Astrocyte of the spinal cord (primary cell): ENCODE measurements at regions not wholly inside any gene's neighbourhood (a gene's known extent, or its start where the extent isn't known, plus 50 kb on each side); places are given as distances from the start of the nearest gene placed in this dataset.

Experiments
- DNase-seq: peaks from one replicate; pipeline ENCODE4 v3.0.0; 2011; ENCODE audit warnings: low read depth, low spot score
- H3K4me3 ChIP-seq: 2 replicates; pipeline ENCODE4 v1.5.1; 2011; ENCODE audit warnings: low read depth, mild to moderate bottlenecking, low read length, moderate library complexity
- in situ Hi-C: cut with HindIII; loops from 2 replicates; pipeline ENCODE4 v1.10.0; 2017; ENCODE audit warnings: low sequenced_read_pairs
- TF ChIP-seq, protein P1 (sequence below): IDR thresholded peaks from 2 replicates; pipeline ENCODE4 v1.5.1; 2012; ENCODE audit warnings: low read depth, mild to moderate bottlenecking, low read length, inconsistent platforms

DNA sequence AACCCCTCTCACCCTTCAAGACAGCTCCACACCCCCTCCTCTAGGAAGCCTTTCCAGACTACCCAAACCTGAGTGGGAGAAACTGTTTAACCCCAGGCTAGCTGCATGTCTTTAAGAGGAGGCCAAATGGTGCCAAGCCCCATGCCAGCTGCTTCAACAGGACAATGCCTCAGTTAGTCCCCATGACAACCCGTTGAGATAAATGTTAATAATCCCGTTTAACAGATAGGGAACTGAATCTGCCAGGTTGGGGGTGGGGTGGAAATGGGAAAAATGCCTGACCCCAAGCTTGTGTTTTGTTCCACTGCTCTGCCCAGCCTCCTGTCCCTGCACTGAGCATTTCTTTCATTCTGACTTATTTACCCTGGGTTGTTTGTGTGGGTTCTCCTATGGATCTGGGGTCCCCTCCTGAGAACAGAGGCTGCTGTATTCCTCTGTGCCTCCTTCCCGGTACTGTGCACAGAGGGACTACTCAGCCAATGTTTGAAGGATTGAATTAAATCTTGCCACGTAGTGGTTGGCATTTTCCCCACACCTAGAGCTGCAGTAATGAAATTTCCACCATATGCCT is 452.6 kb upstream of the ZMIZ1 start:
- no peak overlapping the region for H3K4me3 ChIP-seq
- in situ Hi-C loops: no loop called here
- DNase-seq: no peak
- TF ChIP-seq, protein P1, sequence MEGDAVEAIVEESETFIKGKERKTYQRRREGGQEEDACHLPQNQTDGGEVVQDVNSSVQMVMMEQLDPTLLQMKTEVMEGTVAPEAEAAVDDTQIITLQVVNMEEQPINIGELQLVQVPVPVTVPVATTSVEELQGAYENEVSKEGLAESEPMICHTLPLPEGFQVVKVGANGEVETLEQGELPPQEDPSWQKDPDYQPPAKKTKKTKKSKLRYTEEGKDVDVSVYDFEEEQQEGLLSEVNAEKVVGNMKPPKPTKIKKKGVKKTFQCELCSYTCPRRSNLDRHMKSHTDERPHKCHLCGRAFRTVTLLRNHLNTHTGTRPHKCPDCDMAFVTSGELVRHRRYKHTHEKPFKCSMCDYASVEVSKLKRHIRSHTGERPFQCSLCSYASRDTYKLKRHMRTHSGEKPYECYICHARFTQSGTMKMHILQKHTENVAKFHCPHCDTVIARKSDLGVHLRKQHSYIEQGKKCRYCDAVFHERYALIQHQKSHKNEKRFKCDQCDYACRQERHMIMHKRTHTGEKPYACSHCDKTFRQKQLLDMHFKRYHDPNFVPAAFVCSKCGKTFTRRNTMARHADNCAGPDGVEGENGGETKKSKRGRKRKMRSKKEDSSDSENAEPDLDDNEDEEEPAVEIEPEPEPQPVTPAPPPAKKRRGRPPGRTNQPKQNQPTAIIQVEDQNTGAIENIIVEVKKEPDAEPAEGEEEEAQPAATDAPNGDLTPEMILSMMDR: no peak

DNA sequence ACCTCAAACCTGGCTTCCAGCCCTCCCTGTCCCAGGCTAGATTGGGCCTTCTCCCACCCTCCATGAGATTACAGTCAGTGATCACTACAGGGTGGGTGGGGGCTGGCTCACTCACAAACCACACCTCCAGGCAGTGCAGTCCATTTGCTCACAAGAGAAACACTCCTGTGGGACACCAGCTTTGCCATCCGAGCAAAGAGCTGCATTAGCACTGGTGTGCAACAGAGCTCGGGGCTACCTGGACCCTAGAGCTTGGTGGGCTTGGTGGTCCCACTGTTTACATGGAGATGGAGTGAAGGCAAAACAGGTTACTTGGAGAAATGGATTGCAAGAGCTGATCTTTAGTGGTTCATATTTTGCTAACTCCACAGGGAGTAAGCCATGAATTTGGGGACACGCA is 451.7 kb upstream of the ZMIZ1 start:
- H3K4me3 ChIP-seq: no peak overlapping the region
- TF ChIP-seq, protein P1: no peak
- DNase-seq: no peak
- in situ Hi-C loops: no loop called here

DNA sequence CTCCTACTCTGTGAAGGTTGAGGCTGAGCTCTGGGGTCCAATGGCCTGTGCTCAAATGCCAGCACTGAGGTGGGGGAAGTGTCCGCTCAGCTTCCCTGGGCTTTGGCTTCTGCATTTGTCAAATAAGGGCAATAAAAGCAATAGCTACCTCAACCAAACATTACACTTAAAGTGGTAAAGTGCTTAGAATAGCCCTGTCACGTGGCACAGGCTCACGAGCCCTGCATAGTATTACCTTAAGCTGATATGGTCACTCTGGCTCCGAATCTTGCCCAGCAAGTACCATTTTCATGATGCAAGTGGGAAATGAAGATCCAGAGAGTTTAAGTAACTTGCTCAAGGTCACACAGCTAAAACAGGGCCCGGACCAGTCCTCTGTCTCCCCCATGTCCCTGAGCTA is 451.1 kb upstream of the ZMIZ1 start:
- H3K4me3 ChIP-seq: no peak overlapping the region
- no peak for DNase-seq
- in situ Hi-C loops: no loop called here
- TF ChIP-seq, protein P1: no peak

DNA sequence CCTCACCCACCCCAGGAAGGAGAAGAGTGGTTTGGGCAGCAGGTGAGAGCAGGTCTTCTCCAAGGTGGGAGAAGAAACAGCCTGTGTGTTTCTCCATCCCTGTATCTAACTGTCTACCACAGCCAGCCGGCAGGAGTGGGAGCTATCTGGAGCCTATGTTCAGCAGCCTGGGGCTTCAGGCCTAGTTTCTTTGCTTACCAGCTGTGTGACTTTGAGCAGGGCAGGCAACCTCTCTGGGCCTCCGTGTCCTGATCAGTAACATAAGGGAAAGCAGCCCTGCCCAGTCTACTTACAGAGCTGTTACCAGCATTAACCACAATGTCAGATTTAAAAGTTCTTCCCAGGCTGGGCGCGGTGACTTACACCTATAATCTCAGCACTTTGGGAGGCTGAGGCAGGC is 450.7 kb upstream of the ZMIZ1 start:
- DNase-seq: no peak
- in situ Hi-C loops: no loop called here
- TF ChIP-seq, protein P1: no peak
- H3K4me3 ChIP-seq: no peak overlapping the region

DNA sequence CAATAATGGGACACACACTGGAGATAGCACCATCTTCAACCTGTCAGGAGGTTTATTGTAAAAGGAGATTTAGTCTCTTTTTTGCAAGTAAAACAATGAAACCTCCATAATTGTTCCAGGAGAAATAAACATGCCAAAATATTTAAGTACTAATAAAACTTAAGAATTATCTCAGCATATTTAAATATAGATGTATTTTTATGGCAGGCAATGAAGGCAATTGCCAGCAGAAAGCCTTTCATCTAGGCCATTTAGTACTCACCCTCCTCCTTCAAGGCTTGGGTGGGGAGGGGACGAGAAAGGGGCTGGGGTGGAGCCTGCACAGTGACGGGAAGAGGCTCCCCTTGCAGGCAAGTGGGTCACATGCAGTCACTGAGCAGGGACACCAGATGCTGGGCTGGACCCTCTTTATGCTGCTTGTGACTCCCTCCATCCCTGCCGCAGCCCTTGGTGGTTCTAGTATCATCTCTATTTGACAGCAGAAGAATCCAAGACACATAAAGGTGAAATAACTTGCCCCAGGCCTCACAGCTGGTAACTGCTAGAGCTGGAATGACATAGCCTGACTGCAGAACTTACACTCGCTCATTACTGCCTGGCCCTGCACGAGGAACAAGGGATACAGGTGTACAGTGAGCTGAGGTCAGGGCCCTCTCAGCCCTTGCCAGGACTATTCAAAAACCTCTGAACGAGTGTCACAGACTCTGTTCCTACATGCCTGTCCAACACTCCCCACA is 449.5 kb upstream of the ZMIZ1 start:
- H3K4me3 ChIP-seq: no peak overlapping the region
- in situ Hi-C loops: no loop called here
- TF ChIP-seq, protein P1: no peak
- DNase-seq: no peak

DNA sequence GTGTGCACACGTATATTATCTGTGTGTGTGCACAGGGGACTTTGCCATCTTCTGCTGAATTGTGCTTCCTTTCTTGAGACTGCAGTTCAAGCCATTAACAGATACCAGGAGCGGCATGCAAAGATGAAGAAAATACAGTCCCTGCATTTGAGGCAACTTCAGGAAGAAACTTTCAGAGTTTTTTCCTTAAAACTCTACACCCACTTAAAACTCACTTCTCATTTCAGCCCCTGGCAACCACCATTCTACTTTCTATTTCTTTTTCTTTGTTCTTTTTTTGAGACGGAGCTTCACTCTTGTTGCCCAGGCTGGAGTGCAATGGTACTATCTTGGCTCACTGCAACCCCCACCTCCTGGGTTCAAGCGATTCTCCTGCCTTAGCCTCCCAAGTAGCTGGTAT is 448.9 kb upstream of the ZMIZ1 start:
- in situ Hi-C loops: no loop called here
- no peak for DNase-seq
- TF ChIP-seq, protein P1: no peak
- H3K4me3 ChIP-seq: no peak overlapping the region
